ENCODE measurements at regions not wholly inside any gene's neighbourhood (a gene's known extent, or its start where the extent isn't known, plus 50 kb on each side); places are given as distances from the start of the nearest gene placed in this dataset.

GRCh38 chr3:72460205-72461174 is 387.8 kb downstream of the SHQ1 start:
- DNase-seq (ENCODE audit: low read depth in 3 of 3), result no peak

- DNase-seq (ENCODE audit: low read depth in 3 of 3), result no peak
These were observed 388.7 kb downstream of the SHQ1 start for GRCh38 chr3:72459588-72459987.

GRCh38 chr3:72458375-72458774 is 389.9 kb downstream of the SHQ1 start:
- no peak for DNase-seq (ENCODE audit: low read depth in 3 of 3)

- DNase-seq (ENCODE audit: low read depth in 3 of 3), result no peak
These were observed 393.8 kb downstream of the SHQ1 start for GRCh38 chr3:72454441-72454840.

GRCh38 chr3:72453706-72454105 is 394.5 kb downstream of the SHQ1 start:
- DNase-seq (ENCODE audit: low read depth in 3 of 3), result no peak

- DNase-seq (ENCODE audit: low read depth in 3 of 3), result no peak
These were observed 395.5 kb downstream of the SHQ1 start for GRCh38 chr3:72452745-72453144.

- DNase-seq (ENCODE audit: low read depth in 3 of 3), result no peak
These were observed 396.4 kb downstream of the SHQ1 start for GRCh38 chr3:72451841-72452240.

- no peak for DNase-seq (ENCODE audit: low read depth in 3 of 3)
These were observed 398.7 kb downstream of the SHQ1 start for GRCh38 chr3:72449551-72449950.

- DNase-seq (ENCODE audit: low read depth in 3 of 3), result no peak
These were observed 399.4 kb downstream of the SHQ1 start for GRCh38 chr3:72448858-72449257.

- no peak for DNase-seq (ENCODE audit: low read depth in 3 of 3)
These were observed 399.8 kb downstream of the SHQ1 start for GRCh38 chr3:72448375-72448823.

- peak; percentile 84 to 91 (median 84) for DNase-seq (ENCODE audit: low read depth in 3 of 3)
These were observed 400.9 kb downstream of the SHQ1 start for GRCh38 chr3:72447059-72447946.

- DNase-seq (ENCODE audit: low read depth in 3 of 3), result peak in 1 of 3 donors; percentile 4
These were observed 401.8 kb downstream of the SHQ1 start, which contains the start of gene RYBP for GRCh38 chr3:72446218-72447058. Gene RYBP, minus strand, starts transcription at chr3:72446621.

GRCh38 chr3:72445827-72446217 is 402.4 kb downstream of the SHQ1 start:
- no peak for DNase-seq (ENCODE audit: low read depth in 3 of 3)

- DNase-seq (ENCODE audit: low read depth in 3 of 3), result no peak
These were observed 403.5 kb downstream of the SHQ1 start for GRCh38 chr3:72444656-72445223.

- no peak for DNase-seq (ENCODE audit: low read depth in 3 of 3)
These were observed 405.5 kb downstream of the SHQ1 start for GRCh38 chr3:72442759-72443158.

- no peak for DNase-seq (ENCODE audit: low read depth in 3 of 3)
These were observed 406.8 kb downstream of the SHQ1 start for GRCh38 chr3:72441284-72441994.

- no peak for DNase-seq (ENCODE audit: low read depth in 3 of 3)
These were observed 407.8 kb downstream of the SHQ1 start for GRCh38 chr3:72440491-72440890.

GRCh38 chr3:72439321-72440183 is 408.7 kb downstream of the SHQ1 start:
- no peak for DNase-seq (ENCODE audit: low read depth in 3 of 3)

GRCh38 chr3:72437661-72438406 is 410.4 kb downstream of the SHQ1 start:
- DNase-seq (ENCODE audit: low read depth in 3 of 3), result no peak
